ENCODE measurements at regions not wholly inside any gene's neighbourhood (a gene's known extent, or its start where the extent isn't known, plus 50 kb on each side); places are given as distances from the start of the nearest gene placed in this dataset.

DNA sequence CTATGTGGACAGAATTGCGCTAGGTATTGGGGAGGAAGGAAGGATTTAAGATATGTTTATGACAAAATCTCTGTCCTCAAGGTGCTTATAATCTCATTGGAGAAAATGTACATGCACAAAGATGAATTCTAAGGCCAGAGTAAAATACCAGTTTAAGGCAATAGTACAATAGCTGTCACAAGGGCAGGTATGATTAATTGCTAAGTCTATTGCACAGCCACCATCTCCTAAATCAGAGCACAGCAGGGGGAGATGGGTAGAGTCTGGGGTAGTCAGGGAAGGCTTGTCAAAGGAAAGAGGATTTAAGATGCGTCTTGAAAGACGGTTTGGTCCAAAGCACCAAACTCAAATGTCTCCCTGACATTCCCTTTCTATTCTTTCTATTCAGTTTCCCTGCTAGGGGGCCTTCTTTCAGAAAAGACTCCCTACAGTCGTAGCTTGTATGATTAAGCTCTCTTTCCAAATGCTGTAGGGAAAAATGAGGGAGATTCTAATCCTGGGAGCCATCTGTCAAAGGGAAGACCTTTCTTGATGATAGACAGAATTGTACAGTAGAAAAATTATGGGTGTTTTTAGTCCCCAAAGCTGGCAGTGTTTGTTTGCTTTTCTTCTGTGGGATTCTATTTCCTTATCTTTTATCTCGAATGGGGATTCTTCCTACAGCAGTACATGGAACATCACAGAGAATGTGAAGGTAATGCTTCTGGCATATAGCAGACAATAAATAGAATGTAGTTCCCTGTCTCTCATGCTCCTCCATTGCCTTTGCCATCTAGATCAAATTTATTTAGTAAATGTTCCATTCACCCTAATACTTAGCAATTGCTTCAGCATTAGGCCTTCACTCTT, 107.6 kb upstream of the NFIA start:
- no peak overlapping the region for H3K4me3 Mint-ChIP-seq
- peaks cover 7 to 14% of the 10 kb centered on the region in 2 donors for H3K27me3 Mint-ChIP-seq
- DNase-seq (no peak), ATAC-seq (replicated peaks) (no peak)
- peaks cover 0 to 2% of the 10 kb centered on the region in 2 donors for H3K4me1 Mint-ChIP-seq (ENCODE audit: low read depth in 2 of 2)
- H3K36me3 Mint-ChIP-seq (ENCODE audit: insufficient read depth): peaks cover 2% of the 10 kb centered on the region
- H3K27ac Mint-ChIP-seq: no peak overlapping the region
- H3K9me3 Mint-ChIP-seq: no peaks in the 10 kb centered on the region

DNA sequence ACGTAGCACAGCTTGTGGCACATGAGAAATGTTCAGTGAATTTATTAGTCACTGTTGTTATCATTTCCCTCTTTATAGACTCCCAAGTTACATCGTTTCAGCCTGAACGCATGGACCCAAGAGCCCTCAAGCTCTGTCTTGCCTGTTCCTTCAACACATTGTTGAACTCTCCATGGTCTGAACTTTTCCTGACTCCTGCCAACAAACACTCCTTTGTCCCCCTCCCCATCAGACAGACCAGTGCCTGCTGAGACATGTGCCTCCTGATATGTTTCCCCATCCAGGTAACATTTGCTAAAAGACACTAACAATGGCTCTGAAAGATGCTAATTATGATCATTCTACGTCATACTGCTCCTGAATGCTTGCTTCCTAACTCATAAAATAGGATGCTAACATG, 108.7 kb upstream of the NFIA start:
- H3K36me3 Mint-ChIP-seq (ENCODE audit: insufficient read depth): peaks cover 2% of the 10 kb centered on the region
- no peak overlapping the region for H3K27ac Mint-ChIP-seq
- no peaks in the 10 kb centered on the region for H3K9me3 Mint-ChIP-seq
- peaks cover 0 to 2% of the 10 kb centered on the region in 2 donors for H3K4me1 Mint-ChIP-seq (ENCODE audit: low read depth in 2 of 2)
- no peak for ATAC-seq (replicated peaks)
- no peak for DNase-seq
- H3K27me3 Mint-ChIP-seq: peaks cover 7 to 24% of the 10 kb centered on the region in 2 donors
- H3K4me3 Mint-ChIP-seq: no peak overlapping the region

DNA sequence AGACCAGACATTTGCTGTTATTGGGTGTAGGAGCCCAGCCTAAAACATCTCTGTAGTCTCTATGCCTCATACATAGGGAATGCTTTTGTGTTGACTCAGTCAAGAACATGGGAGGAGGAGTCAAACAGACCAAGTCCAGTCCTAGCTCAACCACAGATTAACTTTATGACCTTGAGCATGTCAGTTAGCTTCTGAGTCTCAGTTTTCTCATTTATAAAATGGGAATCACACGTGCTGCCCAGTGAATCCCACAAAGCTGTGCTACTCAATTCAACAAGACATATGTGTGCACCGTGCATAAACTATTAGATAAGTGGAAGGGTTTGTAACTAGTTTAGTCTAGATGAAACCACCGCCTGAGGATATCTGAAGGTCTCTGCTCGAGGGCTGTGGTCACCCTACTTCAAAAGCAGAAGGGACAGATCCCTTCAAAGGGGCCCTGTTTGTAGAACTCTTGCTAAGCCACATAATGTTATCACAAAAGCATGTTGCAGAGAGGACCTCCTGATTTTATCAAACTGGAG, 109.5 kb upstream of the NFIA start:
- Mint-ChIP-seq H3K9me3 (no peaks in the 10 kb centered on the region), H3K4me1 (ENCODE audit: low read depth in 2 of 2) (no peaks in the 10 kb centered on the region), H3K27me3 (peaks cover 13 to 32% of the 10 kb centered on the region in 2 donors), H3K27ac (no peak overlapping the region), H3K4me3 (no peak overlapping the region), H3K36me3 (ENCODE audit: insufficient read depth) (peaks cover 2% of the 10 kb centered on the region)
- ATAC-seq (replicated peaks): no peak
- DNase-seq: no peak

DNA sequence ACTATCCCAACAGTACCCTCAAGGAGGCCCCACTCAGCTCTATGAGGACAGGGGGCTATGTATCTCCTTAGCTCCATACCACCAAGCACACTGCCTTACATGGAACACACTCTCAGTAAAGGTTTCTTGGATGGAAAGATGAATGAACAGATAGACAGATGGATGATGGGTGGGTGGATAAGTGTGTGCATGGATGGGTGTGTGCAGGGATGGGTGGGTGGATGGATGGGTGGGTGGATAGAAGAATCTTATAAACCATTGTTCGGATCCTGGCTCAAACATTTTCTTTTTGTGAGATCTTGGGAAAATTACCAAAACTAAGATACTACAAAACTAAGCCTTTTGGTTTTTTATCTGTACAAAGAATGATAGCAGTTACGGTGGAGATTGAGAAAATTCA, 111.0 kb upstream of the NFIA start:
- Mint-ChIP-seq H3K9me3 (peaks cover 0 to 8% of the 10 kb centered on the region in 2 donors), H3K27me3 (peaks cover 13 to 44% of the 10 kb centered on the region in 2 donors), H3K4me3 (no peak overlapping the region), H3K36me3 (ENCODE audit: insufficient read depth) (peaks cover 2% of the 10 kb centered on the region), H3K4me1 (ENCODE audit: low read depth in 2 of 2) (no peaks in the 10 kb centered on the region), H3K27ac (no peak overlapping the region)
- ATAC-seq (replicated peaks) (no peak), DNase-seq (no peak)

DNA sequence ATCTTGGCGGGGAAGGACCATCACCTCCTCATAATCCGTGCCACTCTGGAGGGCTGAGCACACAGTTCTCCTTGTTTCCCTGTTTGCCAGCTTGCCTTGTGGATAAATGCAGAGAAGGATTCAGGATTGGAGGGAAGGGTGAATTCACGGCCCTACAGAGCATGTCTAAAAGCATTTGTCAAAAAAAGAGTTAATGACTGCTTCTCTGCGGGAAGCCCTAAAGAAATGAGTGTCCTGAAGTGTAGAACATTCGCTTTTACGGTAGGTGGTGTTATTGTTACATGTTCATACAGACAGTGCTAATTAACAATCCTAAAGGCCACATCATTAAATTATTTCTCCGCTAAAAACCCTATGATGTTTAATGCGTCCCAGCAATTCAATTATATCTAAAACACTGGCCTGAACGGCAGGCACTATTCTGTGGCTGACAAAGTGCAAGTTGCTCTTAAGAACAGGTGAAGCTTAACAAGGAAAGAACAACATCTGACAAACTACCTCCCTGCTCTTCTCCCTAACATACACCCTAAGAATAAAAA, 112.3 kb upstream of the NFIA start:
- Mint-ChIP-seq H3K4me1 (ENCODE audit: low read depth in 2 of 2) (no peaks in the 10 kb centered on the region), H3K27ac (no peak overlapping the region), H3K27me3 (peaks cover 13 to 44% of the 10 kb centered on the region in 2 donors), H3K4me3 (no peak overlapping the region), H3K36me3 (ENCODE audit: insufficient read depth) (peaks cover 2% of the 10 kb centered on the region), H3K9me3 (peaks cover 0 to 8% of the 10 kb centered on the region in 2 donors)
- no peak for ATAC-seq (replicated peaks)
- DNase-seq: no peak

DNA sequence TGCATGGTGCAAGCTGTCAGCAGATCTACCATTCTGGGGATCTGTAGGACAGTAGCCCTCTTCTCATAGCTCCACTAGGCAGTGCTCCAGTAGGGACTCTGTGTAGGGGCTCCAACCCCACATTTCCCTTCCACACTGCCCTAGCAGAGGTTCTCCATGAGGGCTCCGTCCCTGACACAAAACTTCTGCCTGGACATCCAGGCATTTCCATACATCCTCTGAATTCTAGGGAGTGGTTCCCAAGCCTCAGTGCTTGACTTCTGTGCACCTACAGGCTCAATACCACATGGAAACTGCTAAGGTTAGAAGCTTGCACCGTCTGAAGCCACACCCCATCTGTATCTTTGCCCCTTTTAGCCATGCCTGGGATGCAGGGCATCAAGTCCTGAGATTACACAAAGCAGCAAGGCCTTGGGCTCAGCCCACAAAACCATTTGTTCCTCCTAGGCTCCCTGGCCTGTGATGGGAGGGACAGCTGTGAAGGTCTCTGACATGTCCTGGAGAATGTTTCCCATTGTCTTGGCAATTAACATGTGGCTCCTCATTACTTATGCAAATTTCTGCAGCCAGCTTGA, 117.0 kb upstream of the NFIA start:
- DNase-seq (no peak), ATAC-seq (replicated peaks) (no peak)
- Mint-ChIP-seq H3K36me3 (ENCODE audit: insufficient read depth) (no peaks in the 10 kb centered on the region), H3K27ac (no peak overlapping the region), H3K9me3 (peaks cover 5 to 8% of the 10 kb centered on the region in 2 donors), H3K4me3 (no peak overlapping the region), H3K4me1 (ENCODE audit: low read depth in 2 of 2) (no peaks in the 10 kb centered on the region), H3K27me3 (peaks cover 23 to 63% of the 10 kb centered on the region in 2 donors)

DNA sequence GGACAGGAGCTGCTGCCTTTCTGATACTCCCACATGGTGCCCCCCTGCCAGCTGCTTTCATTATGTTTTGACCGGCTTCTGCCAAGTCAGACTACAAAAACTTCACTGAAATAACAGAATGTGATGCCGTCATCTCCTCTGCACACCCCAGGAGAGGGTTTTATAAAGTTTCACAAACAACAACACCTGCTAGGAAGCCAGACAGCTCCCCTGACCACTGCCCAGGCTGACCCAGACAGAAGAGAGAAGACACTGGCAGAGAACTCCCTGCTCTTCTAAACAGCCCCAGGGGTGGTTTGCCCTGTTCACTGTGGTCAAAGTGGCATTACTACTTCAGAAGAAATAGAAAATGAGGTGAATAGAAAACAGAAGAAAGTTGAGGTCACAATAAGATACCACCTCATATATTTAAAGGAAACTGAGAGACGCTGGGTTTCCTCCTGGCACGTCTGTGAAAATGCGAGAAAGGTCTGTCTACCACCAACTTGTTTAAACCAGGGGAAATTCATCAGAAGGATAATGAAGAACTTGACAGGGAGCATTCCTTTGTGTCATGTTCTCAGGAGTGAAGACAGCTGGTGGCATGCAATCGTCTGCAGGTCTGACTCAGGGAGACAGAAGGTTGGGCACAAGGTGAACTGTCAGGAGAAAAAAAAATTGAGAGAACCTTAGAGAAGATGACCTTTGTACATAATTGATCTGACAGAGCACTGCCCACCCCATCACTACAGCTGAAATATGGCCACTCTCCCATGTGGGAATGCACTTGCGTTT, 119.0 kb upstream of the NFIA start:
- no peaks in the 10 kb centered on the region for H3K4me1 Mint-ChIP-seq (ENCODE audit: low read depth in 2 of 2)
- H3K27ac Mint-ChIP-seq: no peak overlapping the region
- no peaks in the 10 kb centered on the region for H3K36me3 Mint-ChIP-seq (ENCODE audit: insufficient read depth)
- ATAC-seq (replicated peaks) (no peak), DNase-seq (no peak)
- peaks cover 5 to 8% of the 10 kb centered on the region in 2 donors for H3K9me3 Mint-ChIP-seq
- no peak overlapping the region for H3K4me3 Mint-ChIP-seq
- H3K27me3 Mint-ChIP-seq: peaks cover 20 to 47% of the 10 kb centered on the region in 2 donors

DNA sequence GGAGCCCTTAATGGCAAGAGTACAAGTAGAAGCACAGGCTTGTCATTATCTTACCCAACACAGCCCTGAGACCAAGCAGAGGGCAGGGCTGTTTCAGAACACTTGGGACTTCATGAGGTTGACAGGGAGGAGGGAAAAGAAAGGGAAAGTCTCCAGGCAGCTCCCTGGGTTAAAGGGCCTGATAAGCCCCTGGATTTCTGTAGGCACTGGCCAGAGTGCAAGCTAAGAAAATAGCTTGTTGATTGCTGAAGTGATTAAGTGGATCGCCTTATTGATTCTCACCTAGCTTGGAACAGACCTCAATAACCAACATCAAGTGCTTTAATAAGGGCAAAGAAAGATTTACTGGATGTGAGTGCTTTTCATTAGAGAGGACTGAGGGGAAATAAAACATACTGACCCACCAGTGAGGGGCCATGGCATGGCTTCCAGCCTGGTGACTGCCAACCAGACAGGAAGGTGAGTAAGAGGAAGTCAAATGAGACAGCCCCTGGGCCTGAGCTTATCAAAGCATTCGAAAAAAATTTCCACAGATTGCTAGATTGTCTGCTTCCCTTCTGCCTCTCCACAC, 121.4 kb upstream of the NFIA start:
- DNase-seq: no peak
- no peak for ATAC-seq (replicated peaks)
- Mint-ChIP-seq H3K27me3 (peaks cover 28 to 52% of the 10 kb centered on the region in 2 donors), H3K36me3 (ENCODE audit: insufficient read depth) (no peaks in the 10 kb centered on the region), H3K4me3 (no peak overlapping the region), H3K27ac (peak overlapping the region in 1 of 2 donors; percentile 36), H3K4me1 (ENCODE audit: low read depth in 2 of 2) (no peaks in the 10 kb centered on the region), H3K9me3 (peaks cover 0 to 5% of the 10 kb centered on the region in 2 donors)

DNA sequence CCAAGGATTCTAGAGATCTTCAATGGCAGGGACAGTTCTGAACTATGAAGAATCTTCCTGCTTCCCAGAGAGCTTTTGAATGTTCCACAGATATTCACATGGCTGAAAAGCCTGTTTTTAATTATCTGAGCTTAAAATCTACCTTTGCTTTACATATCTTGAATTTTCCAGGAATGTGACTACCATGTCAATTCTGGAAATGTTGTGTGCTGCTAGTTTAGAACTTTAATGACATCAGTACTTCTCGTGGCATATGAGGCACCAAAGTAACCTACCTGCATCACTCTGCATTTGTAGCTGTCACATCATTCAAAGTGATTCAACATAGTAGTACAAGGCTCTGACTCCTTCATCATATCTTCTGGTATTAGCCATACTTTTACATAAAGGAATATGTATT, 122.7 kb upstream of the NFIA start:
- Mint-ChIP-seq H3K4me1 (ENCODE audit: low read depth in 2 of 2) (no peaks in the 10 kb centered on the region), H3K36me3 (ENCODE audit: insufficient read depth) (no peaks in the 10 kb centered on the region), H3K9me3 (peaks cover 0 to 4% of the 10 kb centered on the region in 2 donors), H3K27me3 (peaks cover 34 to 60% of the 10 kb centered on the region in 2 donors), H3K27ac (no peak overlapping the region), H3K4me3 (no peak overlapping the region)
- DNase-seq (no peak), ATAC-seq (replicated peaks) (no peak)

DNA sequence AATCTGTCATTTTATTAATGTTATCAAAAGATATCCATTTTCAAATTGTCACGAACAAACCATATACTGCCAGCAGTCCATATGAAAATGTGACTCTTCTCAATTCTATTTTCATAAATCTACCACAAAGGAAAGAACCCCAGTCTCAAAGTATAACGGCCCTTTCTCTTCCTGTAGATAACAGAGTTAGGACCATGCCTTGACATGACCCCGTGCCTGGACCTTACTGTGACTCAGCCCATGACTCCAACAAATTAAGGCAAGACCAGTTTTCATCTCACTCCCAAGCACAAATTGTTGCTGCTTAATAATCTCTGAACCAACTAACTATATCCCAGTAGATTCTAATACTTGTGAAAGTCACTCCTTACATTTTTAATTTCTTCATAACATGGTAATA, 124.4 kb upstream of the NFIA start:
- Mint-ChIP-seq H3K27ac (no peak overlapping the region), H3K36me3 (ENCODE audit: insufficient read depth) (no peaks in the 10 kb centered on the region), H3K27me3 (peaks cover 33 to 69% of the 10 kb centered on the region in 2 donors), H3K4me1 (ENCODE audit: low read depth in 2 of 2) (no peaks in the 10 kb centered on the region), H3K9me3 (no peaks in the 10 kb centered on the region), H3K4me3 (no peak overlapping the region)
- DNase-seq (no peak), ATAC-seq (replicated peaks) (no peak)

DNA sequence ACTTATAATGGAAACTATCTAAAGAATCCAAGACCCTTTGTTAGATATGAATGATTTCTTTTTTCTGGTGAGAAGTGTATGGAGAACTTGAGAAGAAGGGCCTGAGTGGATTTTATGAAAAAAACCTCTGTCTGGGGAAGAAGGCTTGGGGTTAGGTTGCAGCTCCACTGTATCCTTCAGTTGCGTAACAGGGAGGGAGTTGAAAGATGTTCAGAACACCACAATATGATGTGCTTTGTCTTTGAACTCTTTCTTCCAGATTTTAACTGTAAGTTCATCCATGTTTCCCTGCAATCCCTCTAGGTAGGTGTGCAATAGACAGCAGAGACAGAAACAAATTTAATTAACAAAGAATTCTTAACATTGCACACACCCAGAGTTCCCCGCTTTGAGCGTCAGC, 125.8 kb upstream of the NFIA start:
- H3K4me3 Mint-ChIP-seq: no peak overlapping the region
- H3K36me3 Mint-ChIP-seq (ENCODE audit: insufficient read depth): no peaks in the 10 kb centered on the region
- H3K27me3 Mint-ChIP-seq: peaks cover 34 to 72% of the 10 kb centered on the region in 2 donors
- no peaks in the 10 kb centered on the region for H3K4me1 Mint-ChIP-seq (ENCODE audit: low read depth in 2 of 2)
- DNase-seq: no peak
- no peak overlapping the region for H3K27ac Mint-ChIP-seq
- H3K9me3 Mint-ChIP-seq: no peaks in the 10 kb centered on the region
- no peak for ATAC-seq (replicated peaks)

DNA sequence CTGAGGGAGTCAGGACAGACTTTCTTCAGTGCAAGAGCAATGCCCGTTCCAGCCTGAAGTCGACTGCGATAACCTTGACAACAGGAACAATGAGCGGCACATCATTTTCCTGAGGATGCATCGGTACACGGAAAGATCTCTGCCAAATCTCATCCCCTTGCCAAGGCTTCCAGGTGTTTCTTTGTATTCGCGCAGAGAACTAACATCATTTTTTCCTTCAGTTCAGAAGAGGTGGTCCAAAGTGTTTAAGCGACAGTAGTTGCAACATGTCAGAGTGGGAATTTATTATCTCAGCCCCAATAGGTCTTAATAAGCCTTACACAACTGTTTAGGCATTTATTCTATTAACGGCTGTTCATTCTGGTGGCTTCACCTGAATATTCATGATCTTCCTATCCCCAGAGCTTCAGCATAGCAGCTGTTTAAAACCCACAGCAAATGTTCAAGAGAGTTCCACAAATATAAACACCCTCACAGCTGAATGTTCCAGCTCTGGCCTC, 129.7 kb upstream of the NFIA start:
- H3K27ac Mint-ChIP-seq: no peak overlapping the region
- H3K4me1 Mint-ChIP-seq (ENCODE audit: low read depth in 2 of 2): peaks cover 6 to 7% of the 10 kb centered on the region in 2 donors
- ATAC-seq (replicated peaks) (no peak), DNase-seq (no peak)
- no peak overlapping the region for H3K4me3 Mint-ChIP-seq
- no peaks in the 10 kb centered on the region for H3K9me3 Mint-ChIP-seq
- H3K36me3 Mint-ChIP-seq (ENCODE audit: insufficient read depth): no peaks in the 10 kb centered on the region
- peaks cover 59 to 93% of the 10 kb centered on the region in 2 donors for H3K27me3 Mint-ChIP-seq
